Esophagus muscularis mucosa (tissue), 4 donors: ENCODE measurements at regions not wholly inside any gene's neighbourhood (a gene's known extent, or its start where the extent isn't known, plus 50 kb on each side); places are given as distances from the start of the nearest gene placed in this dataset.

Experiments
- DNase-seq: peaks from one replicate; pipeline ENCODE4 v3.0.0-alpha.2; 2017; ENCODE audit errors: extremely low spot score
- H3K27ac ChIP-seq, 4 donors: fragments of 200-600 bp; sonication (generic); replicated peaks in 1 of 4; 1 replicate in 3 of 4; 2 replicates in 1 of 4; pipeline ENCODE4 v1.5.1; 2016 to 2019; ENCODE audit warnings: mild to moderate bottlenecking in 1 of 4
- H3K27me3 ChIP-seq, 4 donors: fragments of 200-600 bp; sonication (generic); one replicate each; pipeline versions ENCODE4 v1.5.1 to v1.6.0; 2016 to 2019
- H3K36me3 ChIP-seq, 4 donors: fragments of 200-600 bp; sonication (generic); one replicate each; pipeline ENCODE4 v1.5.1; 2016 to 2019
- H3K4me1 ChIP-seq, 4 donors: fragments of 200-600 bp; sonication (generic); one replicate each; pipeline ENCODE4 v1.5.1; 2016 to 2019
- H3K4me3 ChIP-seq, 4 donors: fragments of 200-600 bp; sonication (generic); 1 replicate in 2 of 4; 2 replicates in 2 of 4; pipeline ENCODE4 v1.5.1; 2016 to 2019; ENCODE audit warnings: mild to moderate bottlenecking in 4 of 4, moderate library complexity in 1 of 4
- H3K9me3 ChIP-seq, 4 donors: fragments of 200-600 bp; sonication (generic); 1 replicate in 3 of 4; 2 replicates in 1 of 4; pipeline ENCODE4 v1.5.1; 2016 to 2019
- CTCF ChIP-seq, 3 experiments: fragments of 200-600 bp in 2 of 3; fragments of 450-650 bp in 1 of 3; sonication (generic) in 2 of 3; IDR thresholded peaks; one replicate each; pipeline ENCODE4 v1.5.1; 2017 to 2019; ENCODE audit warnings: antibody characterized with exemption in 3 of 3, mild to moderate bottlenecking in 2 of 3, moderate library complexity in 1 of 3
- EP300 ChIP-seq: sonication (generic); formaldehyde crosslinking; IDR thresholded peaks from one replicate; pipeline ENCODE4 v1.6.1; 2017; ENCODE audit warnings: antibody characterized with exemption
- POLR2A ChIP-seq: fragments of 450-650 bp; IDR thresholded peaks from one replicate; pipeline ENCODE4 v1.6.1; 2017; ENCODE audit warnings: antibody characterized with exemption, moderate library complexity, mild to moderate bottlenecking, low read depth
- POLR2AphosphoS5 ChIP-seq, 2 donors: sonication (generic); formaldehyde crosslinking; IDR thresholded peaks; one replicate each; pipeline ENCODE4 v1.6.1; 2017; ENCODE audit warnings: antibody characterized with exemption in 2 of 2
- WGBS: methylation state at CpG from one replicate; pipeline ENCODE4 v1.1.5; 2018; 5-methylcytosine and 5-hydroxymethylcytosine counted together
- intact Hi-C: fragments of 100-400 bp; cut with DNase I; formaldehyde crosslinking; loops from one replicate; pipeline ENCODE4 v1.15.1; 2023

- no peak for DNase-seq
- 85% methylated on average over 5 of the region's 5 CpGs for WGBS
- H3K27ac ChIP-seq: no peak overlapping the region
- H3K36me3 ChIP-seq: no peaks in the 10 kb centered on the region
- no peak overlapping the region for H3K4me3 ChIP-seq
- no peaks in the 10 kb centered on the region for H3K9me3 ChIP-seq
- intact Hi-C loops: no loop called here
- no peak for TF ChIP-seq POLR2A
- no peaks in the 10 kb centered on the region for H3K4me1 ChIP-seq
- H3K27me3 ChIP-seq: no peaks in the 10 kb centered on the region
Measured at GRCh38 chr12:74963867-74964331, 245.7 kb downstream of the KCNC2 start.

GRCh38 chr12:74964390-74964789, 245.2 kb downstream of the KCNC2 start:
- H3K9me3 ChIP-seq: no peaks in the 10 kb centered on the region
- no peak overlapping the region for H3K4me3 ChIP-seq
- H3K27me3 ChIP-seq: no peaks in the 10 kb centered on the region
- no peak overlapping the region for H3K27ac ChIP-seq
- intact Hi-C loops: no loop called here
- DNase-seq: no peak
- no peaks in the 10 kb centered on the region for H3K36me3 ChIP-seq
- WGBS: 70% methylated on average over 2 of the region's 2 CpGs
- H3K4me1 ChIP-seq: no peaks in the 10 kb centered on the region
- TF ChIP-seq EP300 (no peak), POLR2AphosphoS5 (IDR thresholded peaks at IDR 0.05) (no peak), POLR2A (no peak), CTCF (IDR thresholded peaks at IDR 0.05) (no peak)

- intact Hi-C loops: no loop called here
- DNase-seq: no peak
- TF ChIP-seq EP300 (no peak), CTCF (IDR thresholded peaks at IDR 0.05) (no peak), POLR2A (no peak), POLR2AphosphoS5 (IDR thresholded peaks at IDR 0.05) (no peak)
- WGBS: 60% methylated on average over 1 of the region's 1 CpG
- H3K4me1 ChIP-seq: no peaks in the 10 kb centered on the region
- H3K36me3 ChIP-seq: no peaks in the 10 kb centered on the region
- H3K27ac ChIP-seq: no peak overlapping the region
- no peaks in the 10 kb centered on the region for H3K27me3 ChIP-seq
- no peaks in the 10 kb centered on the region for H3K9me3 ChIP-seq
- H3K4me3 ChIP-seq: no peak overlapping the region
Measured at GRCh38 chr12:74971201-74971600, 238.4 kb downstream of the KCNC2 start.

GRCh38 chr12:74977832-74978481, 231.7 kb downstream of the KCNC2 start:
- Histone ChIP-seq H3K27ac (no peak overlapping the region), H3K4me3 (no peak overlapping the region), H3K36me3 (no peaks in the 10 kb centered on the region), H3K4me1 (no peaks in the 10 kb centered on the region), H3K27me3 (no peaks in the 10 kb centered on the region), H3K9me3 (no peaks in the 10 kb centered on the region)
- intact Hi-C loops: no loop called here
- DNase-seq: no peak
- WGBS: 79% methylated on average over 5 of the region's 5 CpGs
- TF ChIP-seq POLR2A (no peak), POLR2AphosphoS5 (IDR thresholded peaks at IDR 0.05) (no peak), EP300 (no peak), CTCF (IDR thresholded peaks at IDR 0.05) (no peak)

GRCh38 chr12:74980510-74980909, 229.1 kb downstream of the KCNC2 start:
- TF ChIP-seq EP300: no peak
- no peak for TF ChIP-seq POLR2AphosphoS5 (IDR thresholded peaks at IDR 0.05)
- no peak for TF ChIP-seq CTCF (IDR thresholded peaks at IDR 0.05)
- TF ChIP-seq POLR2A: no peak
- H3K4me3 ChIP-seq: no peak overlapping the region
- no peaks in the 10 kb centered on the region for H3K27me3 ChIP-seq
- no peaks in the 10 kb centered on the region for H3K9me3 ChIP-seq
- 10% methylated on average over 4 of the region's 4 CpGs for WGBS
- DNase-seq: no peak
- H3K4me1 ChIP-seq: no peaks in the 10 kb centered on the region
- intact Hi-C loops: no loop called here
- H3K36me3 ChIP-seq: no peaks in the 10 kb centered on the region
- no peak overlapping the region for H3K27ac ChIP-seq
